ENCODE measurements at regions not wholly inside any gene's neighbourhood (a gene's known extent, or its start where the extent isn't known, plus 50 kb on each side); places are given as distances from the start of the nearest gene placed in this dataset.

GRCh38 chr10:8532647-8533046, 478.2 kb downstream of the GATA3 start:
- TF ChIP-seq REST (IDR thresholded peaks at IDR 0.05; ENCODE audit: insufficient replicate concordance, low read depth) (no peak), GABPA (IDR thresholded peaks at IDR 0.05; ENCODE audit: low read depth) (no peak), SPI1 (IDR thresholded peaks at IDR 0.05; ENCODE audit: borderline replicate concordance, low read depth) (no peak), POLR2AphosphoS5 (IDR thresholded peaks at IDR 0.05; ENCODE audit: low read depth) (no peak), CTCF (IDR thresholded peaks at IDR 0.05; ENCODE audit: insufficient read depth, low read length) (no peak)
- H3K27me3 ChIP-seq (ENCODE audit: insufficient read depth, poor library complexity, severe bottlenecking), result no peaks in the 10 kb centered on the region

DNA sequence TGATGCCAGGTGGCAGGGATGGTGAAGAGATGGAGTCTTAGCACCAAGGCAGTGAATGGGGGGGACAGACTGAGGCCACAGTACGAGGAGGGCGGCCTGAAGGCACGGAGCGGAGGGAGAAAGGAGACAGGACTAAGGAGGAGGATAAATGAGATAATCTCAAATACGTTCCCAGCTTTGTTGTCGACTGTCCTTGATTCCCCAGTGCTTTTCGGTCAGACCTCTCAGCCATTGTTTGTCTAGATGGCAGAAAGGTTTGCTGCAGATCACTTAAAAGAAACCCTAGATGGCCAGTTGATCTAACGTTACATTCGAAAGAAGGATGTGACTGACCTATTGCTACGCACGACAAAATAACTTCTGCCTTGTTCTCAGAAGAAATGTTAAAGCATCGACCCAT, 479.0 kb downstream of the GATA3 start:
- Histone ChIP-seq H3K27me3 (ENCODE audit: insufficient read depth, poor library complexity, severe bottlenecking) (no peaks in the 10 kb centered on the region), H3K4me3 (replicated peaks; ENCODE audit: insufficient read depth, low read length) (no peak overlapping the region), H3K27ac (replicated peaks) (no peak overlapping the region)
- TF ChIP-seq SPI1 (IDR thresholded peaks at IDR 0.05; ENCODE audit: borderline replicate concordance, low read depth), result no peak
- TF ChIP-seq GABPA (IDR thresholded peaks at IDR 0.05; ENCODE audit: low read depth), result no peak
- no peak for TF ChIP-seq REST (IDR thresholded peaks at IDR 0.05; ENCODE audit: insufficient replicate concordance, low read depth)
- no peak for TF ChIP-seq POLR2AphosphoS5 (IDR thresholded peaks at IDR 0.05; ENCODE audit: low read depth)
- no peak for TF ChIP-seq CTCF (IDR thresholded peaks at IDR 0.05; ENCODE audit: insufficient read depth, low read length)
- DNase-seq (ENCODE audit: low read depth in 1 of 2, low spot score in 1 of 2), result no peak

More at GRCh38 chr10:8532647-8533046, 478.2 kb downstream of the GATA3 start:
- Histone ChIP-seq H3K4me3 (replicated peaks; ENCODE audit: insufficient read depth, low read length) (no peak overlapping the region), H3K27ac (replicated peaks) (no peak overlapping the region)
- no peak for DNase-seq (ENCODE audit: low read depth in 1 of 2, low spot score in 1 of 2)

DNA sequence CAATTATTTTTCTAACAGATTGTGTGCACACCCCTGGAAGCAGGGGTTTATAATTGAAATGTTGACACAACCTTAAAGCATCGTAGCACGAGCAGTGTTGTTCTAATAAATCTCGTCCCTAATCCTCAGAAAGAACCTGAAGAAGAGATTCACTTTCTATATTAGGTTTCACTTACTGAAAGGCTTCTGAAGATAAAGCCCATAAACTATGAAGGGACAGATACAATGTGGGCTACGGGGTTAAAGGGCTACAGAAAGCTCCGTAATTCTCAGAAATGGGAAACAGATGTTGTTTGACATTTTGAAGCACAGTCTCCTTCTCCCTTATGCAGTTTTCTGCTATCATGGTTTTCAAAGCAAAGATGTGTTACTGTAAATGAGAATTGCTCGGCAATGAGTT, 479.6 kb downstream of the GATA3 start:
- no peak overlapping the region for H3K4me3 ChIP-seq (replicated peaks; ENCODE audit: insufficient read depth, low read length)
- H3K27me3 ChIP-seq (ENCODE audit: insufficient read depth, poor library complexity, severe bottlenecking), result no peaks in the 10 kb centered on the region
- no peak overlapping the region for H3K27ac ChIP-seq (replicated peaks)
- TF ChIP-seq CTCF (IDR thresholded peaks at IDR 0.05; ENCODE audit: insufficient read depth, low read length), result no peak
- no peak for TF ChIP-seq POLR2AphosphoS5 (IDR thresholded peaks at IDR 0.05; ENCODE audit: low read depth)
- TF ChIP-seq GABPA (IDR thresholded peaks at IDR 0.05; ENCODE audit: low read depth), result no peak
- no peak for TF ChIP-seq SPI1 (IDR thresholded peaks at IDR 0.05; ENCODE audit: borderline replicate concordance, low read depth)
- TF ChIP-seq REST (IDR thresholded peaks at IDR 0.05; ENCODE audit: insufficient replicate concordance, low read depth), result no peak
- DNase-seq (ENCODE audit: low read depth in 1 of 2, low spot score in 1 of 2), result no peak

Data from HL-60 (cell line).